HCT116 (cell line): ENCODE measurements at regions not wholly inside any gene's neighbourhood (a gene's known extent, or its start where the extent isn't known, plus 50 kb on each side); places are given as distances from the start of the nearest gene placed in this dataset.

ENCODE experiments used
- CTCF ChIP-seq, 3 experiments: fragments of 200-600 bp in 1 of 3; sonication (generic) in 1 of 3; IDR thresholded peaks in 2 of 3; conservative IDR thresholded peaks in 1 of 3; 2 replicates each; pipeline ENCODE4 v1.5.1; 2012 to 2017; ENCODE audit warnings: low read depth in 2 of 3, low read length in 2 of 3, antibody characterized with exemption in 1 of 3, borderline replicate concordance in 1 of 3, control low read depth in 1 of 3, mild to moderate bottlenecking in 1 of 3, mixed read lengths in 1 of 3, mixed run types in 1 of 3, moderate library complexity in 1 of 3; ENCODE audit not compliant: insufficient read depth in 1 of 3
- EGR1 ChIP-seq: IDR thresholded peaks from 2 replicates; pipeline ENCODE4 v1.6.1; 2012; ENCODE audit warnings: low read depth
- EZH2 ChIP-seq: fragments of 200-600 bp; sonication (generic); IDR thresholded peaks from 2 replicates; pipeline ENCODE4 v1.6.1; 2017; ENCODE audit warnings: antibody characterized with exemption, mixed run types
- JUND ChIP-seq: IDR thresholded peaks from 2 replicates; pipeline ENCODE4 v1.6.1; 2012
- POLR2A ChIP-seq: IDR thresholded peaks from 2 replicates; pipeline ENCODE4 v1.7.0; 2011; ENCODE audit warnings: borderline replicate concordance; ENCODE audit not compliant: insufficient read depth, insufficient read length; ENCODE audit errors: extremely low read depth
- POLR2AphosphoS5 ChIP-seq: IDR thresholded peaks from 2 replicates; pipeline ENCODE4 v1.6.1; 2011; ENCODE audit warnings: mild to moderate bottlenecking, low read depth, low read length, moderate library complexity
- RAD21 ChIP-seq: IDR thresholded peaks from 2 replicates; pipeline ENCODE4 v1.6.1; 2012; ENCODE audit warnings: low read depth, mild to moderate bottlenecking
- REST ChIP-seq: IDR thresholded peaks from 2 replicates; pipeline ENCODE4 v1.6.1; 2012; ENCODE audit warnings: low read depth
- TCF7L2 ChIP-seq: IDR thresholded peaks from 2 replicates; pipeline ENCODE4 v1.7.0; 2011; ENCODE audit warnings: borderline replicate concordance, inconsistent platforms; ENCODE audit not compliant: insufficient read depth, insufficient read length; ENCODE audit errors: extremely low read depth
- YY1 ChIP-seq: IDR thresholded peaks from 2 replicates; pipeline ENCODE4 v1.6.1; 2011; ENCODE audit warnings: low read length, low read depth, moderate library complexity, mild to moderate bottlenecking; ENCODE audit not compliant: insufficient replicate concordance; ENCODE audit errors: extremely low read depth
- ZBTB33 ChIP-seq: IDR thresholded peaks from 2 replicates; pipeline ENCODE4 v1.6.1; 2011; ENCODE audit warnings: mild to moderate bottlenecking, low read length, moderate library complexity; ENCODE audit not compliant: insufficient replicate concordance; ENCODE audit errors: extremely low read depth
- ZNF274 ChIP-seq: fragments of 200-500 bp; sonication (Bioruptor generic); IDR thresholded peaks from 2 replicates; pipeline ENCODE4 v1.6.1; 2014; ENCODE audit warnings: mild to moderate bottlenecking, low read depth, low read length, inconsistent platforms

GRCh38 chr11:116093481-116094270 lies 589.5 kb upstream of the CADM1 start:
- TF ChIP-seq EZH2 (no peak), CTCF (IDR thresholded peaks at IDR 0.05 in 2 of 3, conservative IDR thresholded peaks at IDR 0.05 in 1 of 3; ENCODE audit: borderline replicate concordance in 1 of 3, insufficient read depth in 1 of 3, low read depth in 2 of 3, low read length in 2 of 3) (no peak), POLR2AphosphoS5 (no peak), POLR2A (no peak), YY1 (no peak), ZNF274 (no peak), RAD21 (no peak), JUND (no peak), ZBTB33 (no peak), TCF7L2 (no peak), REST (no peak), EGR1 (no peak)
